HEK293 (cell line): ENCODE measurements at regions not wholly inside any gene's neighbourhood (a gene's known extent, or its start where the extent isn't known, plus 50 kb on each side); places are given as distances from the start of the nearest gene placed in this dataset.

Source experiments
- GLI4 ChIP-seq: fragments of 450-650 bp; formaldehyde crosslinking; IDR thresholded peaks from 2 replicates; pipeline ENCODE4 v1.5.1; 2016; ENCODE audit warnings: missing biosample characterization, missing genetic modification characterization
- IKZF3 ChIP-seq: fragments of 450-650 bp; IDR thresholded peaks from 2 replicates; pipeline ENCODE4 v1.5.0; 2018; ENCODE audit warnings: missing biosample characterization, mild to moderate bottlenecking, missing genetic modification characterization, moderate library complexity
- KLF10 ChIP-seq: fragments of 450-650 bp; IDR thresholded peaks from 2 replicates; pipeline ENCODE4 v1.5.1; 2018; ENCODE audit warnings: missing biosample characterization, mild to moderate bottlenecking, missing genetic modification characterization
- RBAK ChIP-seq: fragments of 450-650 bp; formaldehyde crosslinking; IDR thresholded peaks from 2 replicates; pipeline ENCODE4 v1.5.1; 2016; ENCODE audit warnings: missing biosample characterization, missing genetic modification characterization
- TCF7L2 ChIP-seq: IDR thresholded peaks from 2 replicates; pipeline ENCODE4 v1.6.1; 2011; ENCODE audit warnings: low read depth, mild to moderate bottlenecking, inconsistent platforms, low read length, moderate library complexity, borderline replicate concordance
- YY1 ChIP-seq: fragments of 450-650 bp; formaldehyde crosslinking; IDR thresholded peaks from 2 replicates; pipeline ENCODE4 v1.5.1; 2018; ENCODE audit warnings: missing biosample characterization, missing genetic modification characterization
- ZNF121 ChIP-seq: fragments of 450-650 bp; formaldehyde crosslinking; IDR thresholded peaks from 2 replicates; pipeline ENCODE4 v1.5.1; 2016; ENCODE audit warnings: missing biosample characterization, missing genetic modification characterization
- ZNF132 ChIP-seq: fragments of 450-650 bp; formaldehyde crosslinking; IDR thresholded peaks from 2 replicates; pipeline ENCODE4 v1.5.1; 2017; ENCODE audit warnings: missing biosample characterization, missing genetic modification characterization, borderline replicate concordance
- ZNF133 ChIP-seq: fragments of 450-650 bp; formaldehyde crosslinking; IDR thresholded peaks from 2 replicates; pipeline ENCODE4 v1.5.1; 2016; ENCODE audit warnings: missing biosample characterization, missing genetic modification characterization
- ZNF558 ChIP-seq: fragments of 450-650 bp; formaldehyde crosslinking; IDR thresholded peaks from 2 replicates; pipeline ENCODE4 v1.5.1; 2016; ENCODE audit warnings: missing biosample characterization, missing genetic modification characterization
- ZNF658 ChIP-seq: fragments of 450-650 bp; formaldehyde crosslinking; IDR thresholded peaks from 2 replicates; pipeline ENCODE4; 2016; ENCODE audit warnings: missing biosample characterization, missing genetic modification characterization
- ZNF677 ChIP-seq: fragments of 450-650 bp; IDR thresholded peaks from 2 replicates; pipeline ENCODE4 v1.5.0; 2018; ENCODE audit warnings: missing biosample characterization, mild to moderate bottlenecking, missing genetic modification characterization, moderate library complexity
- ZNF768 ChIP-seq: fragments of 450-650 bp; formaldehyde crosslinking; IDR thresholded peaks from 2 replicates; pipeline ENCODE4 v1.5.1; 2018; ENCODE audit warnings: missing biosample characterization, mild to moderate bottlenecking, missing genetic modification characterization
- TF ChIP-seq, protein P1 (sequence below): fragments of 450-650 bp; formaldehyde crosslinking; IDR thresholded peaks from 2 replicates; pipeline ENCODE4 v1.5.1; 2016; ENCODE audit warnings: missing biosample characterization, missing genetic modification characterization

DNA sequence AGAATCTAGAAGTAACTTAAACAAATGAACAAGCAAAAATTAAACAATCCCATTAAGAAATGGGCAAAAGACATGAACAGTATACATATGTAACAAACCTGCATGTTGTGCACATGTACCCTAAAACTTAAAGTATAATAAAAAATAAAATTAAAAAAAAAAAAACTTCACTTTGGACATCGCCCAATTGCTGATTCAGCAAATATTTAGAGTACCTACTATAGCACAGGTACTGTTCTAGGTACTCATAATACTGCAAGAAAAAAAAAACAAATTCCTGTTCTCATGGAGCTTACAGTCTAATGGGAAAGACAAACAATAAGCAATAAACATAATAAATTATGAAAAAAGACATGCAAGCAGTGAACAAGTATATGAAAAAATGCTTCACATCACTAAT lies 501.5 kb upstream of the HS3ST5 start:
- no peak for TF ChIP-seq KLF10
- TF ChIP-seq, protein P1, sequence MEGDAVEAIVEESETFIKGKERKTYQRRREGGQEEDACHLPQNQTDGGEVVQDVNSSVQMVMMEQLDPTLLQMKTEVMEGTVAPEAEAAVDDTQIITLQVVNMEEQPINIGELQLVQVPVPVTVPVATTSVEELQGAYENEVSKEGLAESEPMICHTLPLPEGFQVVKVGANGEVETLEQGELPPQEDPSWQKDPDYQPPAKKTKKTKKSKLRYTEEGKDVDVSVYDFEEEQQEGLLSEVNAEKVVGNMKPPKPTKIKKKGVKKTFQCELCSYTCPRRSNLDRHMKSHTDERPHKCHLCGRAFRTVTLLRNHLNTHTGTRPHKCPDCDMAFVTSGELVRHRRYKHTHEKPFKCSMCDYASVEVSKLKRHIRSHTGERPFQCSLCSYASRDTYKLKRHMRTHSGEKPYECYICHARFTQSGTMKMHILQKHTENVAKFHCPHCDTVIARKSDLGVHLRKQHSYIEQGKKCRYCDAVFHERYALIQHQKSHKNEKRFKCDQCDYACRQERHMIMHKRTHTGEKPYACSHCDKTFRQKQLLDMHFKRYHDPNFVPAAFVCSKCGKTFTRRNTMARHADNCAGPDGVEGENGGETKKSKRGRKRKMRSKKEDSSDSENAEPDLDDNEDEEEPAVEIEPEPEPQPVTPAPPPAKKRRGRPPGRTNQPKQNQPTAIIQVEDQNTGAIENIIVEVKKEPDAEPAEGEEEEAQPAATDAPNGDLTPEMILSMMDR (tag by site-specific recombination): no peak
- TF ChIP-seq ZNF133 (tag by site-specific recombination): no peak
- TF ChIP-seq ZNF558 (tag by site-specific recombination): no peak
- no peak for TF ChIP-seq ZNF132 (tag by site-specific recombination)
- TF ChIP-seq RBAK (tag by site-specific recombination): no peak
- no peak for TF ChIP-seq YY1 (tag by site-specific recombination)
- no peak for TF ChIP-seq ZNF677 (tag by site-specific recombination)
- TF ChIP-seq IKZF3 (tag by site-specific recombination): no peak
- no peak for TF ChIP-seq ZNF658
- no peak for TF ChIP-seq ZNF121 (tag by site-specific recombination)
- no peak for TF ChIP-seq GLI4 (tag by site-specific recombination)
- TF ChIP-seq ZNF768: no peak
- no peak for TF ChIP-seq TCF7L2
